Stimulated activated CD4-positive, alpha-beta T cell treated with anti-CD3 and anti-CD28 coated beads, TNF-alpha, amount 100 ng/mL, for 48 hours (primary cell): ENCODE measurements at regions not wholly inside any gene's neighbourhood (a gene's known extent, or its start where the extent isn't known, plus 50 kb on each side); places are given as distances from the start of the nearest gene placed in this dataset.

Experiments
- DNase-seq, 3 donors: peaks; one replicate each; pipeline ENCODE4 v3.0.0-alpha.2; 2020; ENCODE audit warnings: low read depth in 3 of 3

GRCh38 chr14:38847161-38847560, 255.9 kb downstream of the SEC23A start:
- no peak for DNase-seq

- no peak for DNase-seq
Measured at GRCh38 chr14:38839694-38840365, 263.2 kb downstream of the SEC23A start.

GRCh38 chr14:38838979-38839323, 264.1 kb downstream of the SEC23A start:
- DNase-seq, result no peak

- no peak for DNase-seq
Measured at GRCh38 chr14:38838049-38838978, 264.7 kb downstream of the SEC23A start.

GRCh38 chr14:38837343-38838048, 265.5 kb downstream of the SEC23A start:
- no peak for DNase-seq

- DNase-seq, result no peak
Measured at GRCh38 chr14:38836539-38836938, 266.5 kb downstream of the SEC23A start.

GRCh38 chr14:38835874-38836273, 267.2 kb downstream of the SEC23A start:
- DNase-seq, result no peak

GRCh38 chr14:38828183-38828827, 274.7 kb downstream of the SEC23A start:
- no peak for DNase-seq

GRCh38 chr14:38824706-38825105, 278.3 kb downstream of the SEC23A start:
- no peak for DNase-seq

GRCh38 chr14:38818555-38818954, 284.5 kb downstream of the SEC23A start:
- DNase-seq, result no peak

GRCh38 chr14:38808734-38809455, 294.1 kb downstream of the SEC23A start:
- DNase-seq, result no peak

- no peak for DNase-seq
Measured at GRCh38 chr14:38799671-38800070, 303.4 kb downstream of the SEC23A start.

GRCh38 chr14:38794677-38795076, 308.4 kb downstream of the SEC23A start:
- DNase-seq, result no peak

GRCh38 chr14:38791862-38792261, 311.2 kb downstream of the SEC23A start:
- DNase-seq, result no peak

- DNase-seq, result no peak
Measured at GRCh38 chr14:38790916-38791315, 312.1 kb downstream of the SEC23A start.

GRCh38 chr14:38789805-38790204, 313.2 kb downstream of the SEC23A start:
- DNase-seq, result no peak

- DNase-seq, result no peak
Measured at GRCh38 chr14:38788060-38788459, 315.0 kb downstream of the SEC23A start.

GRCh38 chr14:38786921-38787320, 316.1 kb downstream of the SEC23A start:
- no peak for DNase-seq

- DNase-seq, result no peak
Measured at GRCh38 chr14:38777401-38777800, 325.6 kb downstream of the SEC23A start.

GRCh38 chr14:38775986-38776385, 327.0 kb downstream of the SEC23A start:
- DNase-seq, result no peak

- DNase-seq, result no peak
Measured at GRCh38 chr14:38774162-38774561, 328.9 kb downstream of the SEC23A start.
